OCI-LY7 (cell line): ENCODE measurements at regions not wholly inside any gene's neighbourhood (a gene's known extent, or its start where the extent isn't known, plus 50 kb on each side); places are given as distances from the start of the nearest gene placed in this dataset.

Source experiments
- BruUV-seq: library from RNA; stranded (reverse); fragments of 400-500 nt; replicated peaks from 2 replicates; lab custom pipeline; 2021; lab: Mats Ljungman, UMichigan
- CTCF ChIA-PET: fragments of 300-600 bp; sonication (Branson Sonifier 250); formaldehyde crosslinking; loops from one replicate; lab custom pipeline; 2022; ENCODE audit warnings: antibody characterized with exemption; ENCODE audit not compliant: unreplicated experiment; lab: Charles Lee
- POLR2A ChIA-PET: fragments of 300-600 bp; sonication (Branson Sonifier 250); formaldehyde crosslinking; loops from one replicate; lab custom pipeline; 2022; ENCODE audit warnings: antibody characterized with exemption; lab: Charles Lee
- DNase-seq: peaks from one replicate; pipeline ENCODE4 v3.0.0-alpha.2; 2015; ENCODE audit warnings: low spot score
- H2AFZ ChIP-seq: fragments of 200-600 bp; sonication (generic), shearing (Covaris generic); 2 replicates; pipeline ENCODE4 v1.6.1; 2014; ENCODE audit warnings: mild to moderate bottlenecking, antibody characterized with exemption, low read length, moderate library complexity
- H3K27ac ChIP-seq: fragments of 200-600 bp; sonication (generic); 2 replicates; pipeline ENCODE4 v1.5.1; 2014; ENCODE audit warnings: mixed run types, low read depth, mild to moderate bottlenecking, moderate library complexity, low read length, inconsistent platforms; ENCODE audit not compliant: poor library complexity, severe bottlenecking
- H3K36me3 ChIP-seq: fragments of 200-600 bp; sonication (generic); 2 replicates; pipeline ENCODE4 v1.6.1; 2014; ENCODE audit warnings: mild to moderate bottlenecking, antibody characterized with exemption, low read length, moderate library complexity, mixed read lengths; ENCODE audit not compliant: insufficient read depth
- H3K4me1 ChIP-seq: fragments of 200-600 bp; sonication (generic); 2 replicates; pipeline ENCODE4 v1.5.1; 2014; ENCODE audit warnings: mild to moderate bottlenecking, low read length; ENCODE audit not compliant: insufficient read depth, poor library complexity, severe bottlenecking
- H3K4me2 ChIP-seq: fragments of 200-600 bp; sonication (generic); 2 replicates; pipeline ENCODE4 v1.6.1; 2014; ENCODE audit warnings: mild to moderate bottlenecking, low read length
- H3K4me3 ChIP-seq: fragments of 200-600 bp; sonication (generic); 2 replicates; pipeline ENCODE4 v1.5.1; 2014; ENCODE audit warnings: mild to moderate bottlenecking, low read depth, low read length; ENCODE audit not compliant: poor library complexity, severe bottlenecking
- H3K79me2 ChIP-seq: fragments of 200-600 bp; sonication (generic); 2 replicates; pipeline ENCODE4 v1.6.1; 2016; ENCODE audit warnings: low read depth, mild to moderate bottlenecking, low read length, moderate library complexity, mixed read lengths; ENCODE audit not compliant: insufficient read depth
- H3K9me2 ChIP-seq: fragments of 200-600 bp; sonication (generic); 2 replicates; pipeline ENCODE4 v1.6.1; 2016; ENCODE audit warnings: mild to moderate bottlenecking, low read length, mixed read lengths; ENCODE audit not compliant: insufficient read depth
- H3K9me3 ChIP-seq: fragments of 200-600 bp; sonication (generic); 2 replicates; pipeline ENCODE4 v1.6.1; 2014; ENCODE audit warnings: mild to moderate bottlenecking, mixed run types, low read length, mixed read lengths
- H4K20me1 ChIP-seq: fragments of 200-600 bp; sonication (generic); 2 replicates; pipeline ENCODE4 v1.6.1; 2014; ENCODE audit warnings: mild to moderate bottlenecking, antibody characterized with exemption, low read length, moderate library complexity, mixed read lengths; ENCODE audit not compliant: insufficient read depth
- CTCF ChIP-seq: fragments of 200-600 bp; sonication (generic); conservative IDR thresholded peaks from 2 replicates; pipeline ENCODE4 v1.5.1; 2014; ENCODE audit warnings: mild to moderate bottlenecking, antibody characterized with exemption, low read length, moderate library complexity, mixed read lengths
- EZH2phosphoT487 ChIP-seq: fragments of 200-600 bp; sonication (generic); IDR thresholded peaks from 2 replicates; pipeline ENCODE4 v1.6.1; 2018; ENCODE audit warnings: low read depth, borderline replicate concordance, mild to moderate bottlenecking, mixed run types, antibody characterized with exemption, low read length, moderate library complexity, mixed read lengths
- intact Hi-C: fragments of 100-400 bp; cut with micrococcal nuclease; formaldehyde crosslinking; loops from one replicate; pipeline ENCODE4 v1.10.0; 2022; ENCODE audit not compliant: unreplicated experiment

DNA sequence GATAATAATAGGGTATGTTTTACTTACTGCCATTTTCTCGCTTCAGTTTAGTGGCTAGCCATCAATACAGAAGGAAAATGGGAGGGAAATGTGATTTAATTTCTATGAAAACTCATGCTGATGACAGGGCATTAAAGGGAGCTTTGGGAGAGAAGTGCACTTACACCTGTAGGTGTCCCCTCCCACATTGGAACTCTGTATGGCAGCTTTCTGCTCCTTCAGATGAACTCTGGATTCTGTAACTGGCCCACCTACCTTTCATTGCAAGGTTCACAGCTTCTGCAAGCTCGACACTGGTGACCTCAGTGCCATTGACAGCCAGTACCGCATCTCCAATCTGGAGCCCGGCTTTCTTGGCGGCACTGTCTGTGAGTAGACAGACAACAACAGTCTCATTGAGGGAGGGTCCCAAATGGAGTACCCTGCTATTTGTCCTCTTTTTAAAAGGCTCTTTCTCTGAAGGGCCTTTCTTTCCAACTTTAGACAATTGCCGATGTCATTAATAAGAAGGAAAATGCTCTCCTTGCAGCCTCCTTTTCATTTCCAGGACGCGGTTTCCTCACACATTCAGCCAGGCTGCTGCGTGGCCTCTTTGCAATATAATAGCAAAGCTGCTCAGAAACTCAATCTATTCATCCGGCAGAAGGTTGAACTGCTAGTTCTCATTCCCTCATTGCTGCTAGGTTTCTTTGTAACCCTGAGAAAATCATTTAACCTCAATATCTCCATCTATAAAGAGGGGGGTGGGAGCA, 63.6 kb downstream of the NUDT12 start:
- Histone ChIP-seq H3K9me3 (no peaks in the 10 kb centered on the region), H3K27ac (no peak overlapping the region), H3K9me2 (no peaks in the 10 kb centered on the region), H3K36me3 (no peaks in the 10 kb centered on the region), H3K4me2 (no peak overlapping the region), H4K20me1 (no peaks in the 10 kb centered on the region), H3K4me3 (no peak overlapping the region), H2AFZ (no peak overlapping the region), H3K79me2 (no peaks in the 10 kb centered on the region), H3K4me1 (no peaks in the 10 kb centered on the region)
- CTCF ChIA-PET: no interaction called here
- DNase-seq: no peak
- POLR2A ChIA-PET: interaction anchor here (0.8 kb wide), 1 partner anchor 14 kb away, joined by 3 read pairs; no protein-coding TSS in a partner anchor
- intact Hi-C loops: no loop called here
- TF ChIP-seq EZH2phosphoT487 (no peak), CTCF (no peak)
- BruUV-seq: no TSS peak

DNA sequence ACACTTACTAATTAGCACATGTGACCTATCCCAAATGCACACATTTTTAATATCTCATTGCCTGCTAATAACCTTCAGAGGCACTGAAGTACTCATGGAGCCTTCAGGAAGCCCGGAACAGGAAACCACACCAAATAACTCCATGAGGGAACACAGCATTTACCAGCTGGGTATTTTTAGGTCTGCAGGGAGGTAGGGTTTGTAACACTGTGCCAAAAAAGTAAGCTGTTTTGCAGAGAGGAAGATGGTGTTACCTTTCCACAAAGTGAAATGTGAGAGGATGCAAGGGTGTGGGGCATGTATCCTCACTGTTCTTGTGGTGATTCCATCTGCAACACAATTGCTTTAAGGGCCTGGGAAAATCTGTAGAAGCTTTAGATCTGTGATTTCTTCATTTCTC, 64.4 kb downstream of the NUDT12 start:
- Histone ChIP-seq H3K36me3 (no peaks in the 10 kb centered on the region), H3K9me3 (no peaks in the 10 kb centered on the region), H3K4me3 (no peak overlapping the region), H4K20me1 (no peaks in the 10 kb centered on the region), H3K4me1 (no peaks in the 10 kb centered on the region), H3K4me2 (no peak overlapping the region), H2AFZ (no peak overlapping the region), H3K79me2 (no peaks in the 10 kb centered on the region), H3K27ac (no peak overlapping the region), H3K9me2 (no peaks in the 10 kb centered on the region)
- no TSS peak for BruUV-seq
- POLR2A ChIA-PET: interaction anchor here (0.8 kb wide), 1 partner anchor 15 kb away, joined by 3 read pairs; no protein-coding TSS in a partner anchor
- DNase-seq: no peak
- no peak for TF ChIP-seq CTCF
- TF ChIP-seq EZH2phosphoT487: no peak
- CTCF ChIA-PET: no interaction called here
- intact Hi-C loops: no loop called here

GRCh38 chr5:103497781-103498180, 64.8 kb downstream of the NUDT12 start:
- no peaks in the 10 kb centered on the region for H3K9me2 ChIP-seq
- H3K4me3 ChIP-seq: no peak overlapping the region
- CTCF ChIA-PET: no interaction called here
- no peak overlapping the region for H2AFZ ChIP-seq
- no peak overlapping the region for H3K27ac ChIP-seq
- no peak for TF ChIP-seq EZH2phosphoT487
- TF ChIP-seq CTCF: no peak
- no peak overlapping the region for H3K4me2 ChIP-seq
- intact Hi-C loops: no loop called here
- POLR2A ChIA-PET: interaction anchor here (1.4 kb wide), 1 partner anchor 14 kb away, joined by 3 read pairs; no protein-coding TSS in a partner anchor
- DNase-seq: no peak
- H3K79me2 ChIP-seq: no peaks in the 10 kb centered on the region
- no TSS peak for BruUV-seq
- H3K4me1 ChIP-seq: no peaks in the 10 kb centered on the region
- no peaks in the 10 kb centered on the region for H4K20me1 ChIP-seq
- no peaks in the 10 kb centered on the region for H3K9me3 ChIP-seq
- no peaks in the 10 kb centered on the region for H3K36me3 ChIP-seq
